MM.1S (cell line): ENCODE measurements at regions not wholly inside any gene's neighbourhood (a gene's known extent, or its start where the extent isn't known, plus 50 kb on each side); places are given as distances from the start of the nearest gene placed in this dataset.

Source experiments
- DNase-seq: peaks from one replicate; pipeline ENCODE4 v3.0.0-alpha.2; 2015
- H2AFZ ChIP-seq: fragments of 300-600 bp; sonication (generic); 2 replicates; pipeline ENCODE4 v1.6.0; 2016; ENCODE audit warnings: antibody characterized with exemption, low read length
- H3F3A ChIP-seq: fragments of 300-600 bp; sonication (generic); 2 replicates; pipeline ENCODE4 v1.6.1; 2016; ENCODE audit warnings: mild to moderate bottlenecking, antibody characterized with exemption, low read length, moderate library complexity, mixed read lengths; ENCODE audit not compliant: insufficient read depth
- H3K27ac ChIP-seq: fragments of 300-600 bp; sonication (generic); 2 replicates; pipeline ENCODE4 v1.5.1; 2016; ENCODE audit warnings: mild to moderate bottlenecking, low read length
- H3K27me3 ChIP-seq: fragments of 300-600 bp; sonication (generic); replicated peaks from 2 replicates; pipeline ENCODE4 v1.6.0; 2016; ENCODE audit warnings: low read length; ENCODE audit not compliant: insufficient read depth
- H3K36me3 ChIP-seq: fragments of 300-600 bp; sonication (generic); replicated peaks from 2 replicates; pipeline ENCODE4 v1.6.1; 2016; ENCODE audit warnings: mild to moderate bottlenecking, low read length, mixed read lengths; ENCODE audit not compliant: insufficient read depth
- H3K4me1 ChIP-seq: fragments of 300-600 bp; sonication (generic); 2 replicates; pipeline ENCODE4 v1.6.1; 2016; ENCODE audit warnings: low read length, mixed read lengths
- H3K4me2 ChIP-seq: fragments of 300-600 bp; sonication (generic); 2 replicates; pipeline ENCODE4 v1.6.0; 2016; ENCODE audit warnings: low read depth, low read length
- H3K4me3 ChIP-seq: fragments of 300-600 bp; sonication (generic); 2 replicates; pipeline ENCODE4 v1.5.1; 2016; ENCODE audit warnings: low read length, mixed read lengths
- H3K79me2 ChIP-seq: fragments of 300-600 bp; sonication (generic); 2 replicates; pipeline ENCODE4 v1.6.1; 2016; ENCODE audit warnings: mixed run types, low read length, mixed read lengths
- H3K9ac ChIP-seq: fragments of 300-600 bp; sonication (generic); 2 replicates; pipeline ENCODE4 v1.6.1; 2016; ENCODE audit warnings: low read length, mixed read lengths
- H3K9me2 ChIP-seq: fragments of 300-600 bp; sonication (generic); replicated peaks from 2 replicates; pipeline ENCODE4 v1.6.1; 2016; ENCODE audit warnings: mild to moderate bottlenecking, low read length, mixed read lengths; ENCODE audit not compliant: insufficient read depth
- H3K9me3 ChIP-seq: fragments of 300-600 bp; sonication (generic); replicated peaks from 2 replicates; pipeline ENCODE4 v1.6.1; 2016; ENCODE audit warnings: mild to moderate bottlenecking, low read length, mixed read lengths; ENCODE audit not compliant: insufficient read depth
- H4K20me1 ChIP-seq: fragments of 300-600 bp; sonication (generic); 2 replicates; pipeline ENCODE4 v1.6.1; 2016; ENCODE audit warnings: mild to moderate bottlenecking, low read length, moderate library complexity, mixed read lengths; ENCODE audit not compliant: insufficient read depth
- EZH2 ChIP-seq: fragments of 300-600 bp; sonication (generic); optimal IDR thresholded peaks from 2 replicates; pipeline ENCODE3; 2017; ENCODE audit warnings: low read depth, mild to moderate bottlenecking, antibody characterized with exemption, low read length, mixed read lengths
- EZH2phosphoT487 ChIP-seq: fragments of 300-600 bp; sonication (generic); IDR thresholded peaks from 2 replicates; pipeline ENCODE4 v1.6.1; 2018; ENCODE audit warnings: antibody characterized with exemption, low read length
- TF ChIP-seq, protein P1 (sequence below): fragments of 300-600 bp; sonication (generic); IDR thresholded peaks from 2 replicates; pipeline ENCODE4 v1.5.1; 2016; ENCODE audit warnings: antibody characterized with exemption, low read length, mixed read lengths

- H3K4me2 ChIP-seq: no peak overlapping the region
- TF ChIP-seq EZH2 (no peak), EZH2phosphoT487 (no peak)
- TF ChIP-seq, protein P1, sequence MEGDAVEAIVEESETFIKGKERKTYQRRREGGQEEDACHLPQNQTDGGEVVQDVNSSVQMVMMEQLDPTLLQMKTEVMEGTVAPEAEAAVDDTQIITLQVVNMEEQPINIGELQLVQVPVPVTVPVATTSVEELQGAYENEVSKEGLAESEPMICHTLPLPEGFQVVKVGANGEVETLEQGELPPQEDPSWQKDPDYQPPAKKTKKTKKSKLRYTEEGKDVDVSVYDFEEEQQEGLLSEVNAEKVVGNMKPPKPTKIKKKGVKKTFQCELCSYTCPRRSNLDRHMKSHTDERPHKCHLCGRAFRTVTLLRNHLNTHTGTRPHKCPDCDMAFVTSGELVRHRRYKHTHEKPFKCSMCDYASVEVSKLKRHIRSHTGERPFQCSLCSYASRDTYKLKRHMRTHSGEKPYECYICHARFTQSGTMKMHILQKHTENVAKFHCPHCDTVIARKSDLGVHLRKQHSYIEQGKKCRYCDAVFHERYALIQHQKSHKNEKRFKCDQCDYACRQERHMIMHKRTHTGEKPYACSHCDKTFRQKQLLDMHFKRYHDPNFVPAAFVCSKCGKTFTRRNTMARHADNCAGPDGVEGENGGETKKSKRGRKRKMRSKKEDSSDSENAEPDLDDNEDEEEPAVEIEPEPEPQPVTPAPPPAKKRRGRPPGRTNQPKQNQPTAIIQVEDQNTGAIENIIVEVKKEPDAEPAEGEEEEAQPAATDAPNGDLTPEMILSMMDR: no peak
- H3K27me3 ChIP-seq: no peaks in the 10 kb centered on the region
- DNase-seq: no peak
- no peaks in the 10 kb centered on the region for H4K20me1 ChIP-seq
- no peak overlapping the region for H2AFZ ChIP-seq
- no peaks in the 10 kb centered on the region for H3K9me3 ChIP-seq
- H3K27ac ChIP-seq: no peak overlapping the region
- no peaks in the 10 kb centered on the region for H3K4me1 ChIP-seq
- H3K4me3 ChIP-seq: no peak overlapping the region
- H3K9me2 ChIP-seq: no peaks in the 10 kb centered on the region
- H3K9ac ChIP-seq: no peak overlapping the region
- H3F3A ChIP-seq: no peaks in the 10 kb centered on the region
- H3K79me2 ChIP-seq: no peaks in the 10 kb centered on the region
- H3K36me3 ChIP-seq: no peaks in the 10 kb centered on the region
Measured at GRCh38 chr2:165033402-165033801, 78.1 kb upstream of the SLC38A11 start.

GRCh38 chr2:165032559-165032958, 77.2 kb upstream of the SLC38A11 start:
- no peak overlapping the region for H3K27ac ChIP-seq
- H3K9me3 ChIP-seq: no peaks in the 10 kb centered on the region
- no peak for DNase-seq
- H3K36me3 ChIP-seq: no peaks in the 10 kb centered on the region
- H3K9ac ChIP-seq: no peak overlapping the region
- no peak overlapping the region for H3K4me3 ChIP-seq
- TF ChIP-seq, protein P1: no peak
- TF ChIP-seq EZH2phosphoT487: no peak
- no peak for TF ChIP-seq EZH2
- H3K4me2 ChIP-seq: no peak overlapping the region
- H3K27me3 ChIP-seq: no peaks in the 10 kb centered on the region
- no peaks in the 10 kb centered on the region for H3K9me2 ChIP-seq
- no peaks in the 10 kb centered on the region for H3K79me2 ChIP-seq
- H3K4me1 ChIP-seq: no peaks in the 10 kb centered on the region
- no peaks in the 10 kb centered on the region for H4K20me1 ChIP-seq
- no peaks in the 10 kb centered on the region for H3F3A ChIP-seq
- H2AFZ ChIP-seq: no peak overlapping the region

DNA sequence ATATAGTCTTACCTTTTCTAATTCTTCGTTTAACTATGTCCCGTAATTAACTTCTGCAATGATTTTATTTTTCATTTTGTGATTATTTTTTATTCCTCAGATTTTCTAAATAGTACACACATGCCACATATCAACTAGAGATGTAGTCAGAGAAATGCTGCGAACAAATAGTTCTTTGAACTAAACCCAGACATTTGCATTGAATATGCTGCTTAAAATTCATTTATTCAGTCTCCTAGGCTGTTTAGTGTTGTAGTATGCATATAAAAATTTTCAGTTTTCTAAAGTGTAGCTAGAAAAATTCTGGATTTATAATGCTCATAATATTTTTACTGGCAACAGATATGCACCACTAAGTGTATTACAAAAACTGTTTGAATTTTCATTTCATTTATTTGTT, 68.9 kb upstream of the SLC38A11 start:
- Histone ChIP-seq H3K9me2 (no peaks in the 10 kb centered on the region), H3K9me3 (no peaks in the 10 kb centered on the region), H4K20me1 (no peaks in the 10 kb centered on the region), H3K79me2 (no peaks in the 10 kb centered on the region), H3K4me2 (no peak overlapping the region), H3K27ac (no peak overlapping the region), H3K4me1 (0 out of 2 replicates have a peak, but pooled peaks cover 5% of the 10 kb centered on the region), H3K27me3 (no peaks in the 10 kb centered on the region), H2AFZ (no peak overlapping the region), H3K9ac (no peak overlapping the region), H3F3A (no peaks in the 10 kb centered on the region), H3K36me3 (no peaks in the 10 kb centered on the region), H3K4me3 (no peak overlapping the region)
- no peak for DNase-seq
- TF ChIP-seq, protein P1: no peak
- TF ChIP-seq EZH2 (no peak), EZH2phosphoT487 (no peak)
